NCI-H774 (cell line): ENCODE measurements at regions not wholly inside any gene's neighbourhood (a gene's known extent, or its start where the extent isn't known, plus 50 kb on each side); places are given as distances from the start of the nearest gene placed in this dataset.

Source experiments
- DNase-seq: peaks from one replicate; lab custom pipeline; 2025; lab: John Stamatoyannopoulos, UW

DNA sequence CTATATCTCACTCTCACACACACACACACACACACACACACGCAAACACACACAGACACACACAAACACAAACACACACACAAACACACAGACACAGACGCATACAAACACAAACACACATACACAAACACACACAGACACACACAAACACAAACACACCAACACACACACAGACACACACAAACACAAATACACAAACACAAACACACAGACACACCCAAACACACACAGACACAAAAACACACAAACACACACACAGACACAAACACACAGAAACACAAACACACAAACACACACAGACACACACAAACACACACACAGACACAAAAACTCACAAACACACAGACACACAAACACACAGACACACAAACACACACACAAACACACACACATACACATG, 329.0 kb downstream of the ZNF536 start:
- DNase-seq: no peak

DNA sequence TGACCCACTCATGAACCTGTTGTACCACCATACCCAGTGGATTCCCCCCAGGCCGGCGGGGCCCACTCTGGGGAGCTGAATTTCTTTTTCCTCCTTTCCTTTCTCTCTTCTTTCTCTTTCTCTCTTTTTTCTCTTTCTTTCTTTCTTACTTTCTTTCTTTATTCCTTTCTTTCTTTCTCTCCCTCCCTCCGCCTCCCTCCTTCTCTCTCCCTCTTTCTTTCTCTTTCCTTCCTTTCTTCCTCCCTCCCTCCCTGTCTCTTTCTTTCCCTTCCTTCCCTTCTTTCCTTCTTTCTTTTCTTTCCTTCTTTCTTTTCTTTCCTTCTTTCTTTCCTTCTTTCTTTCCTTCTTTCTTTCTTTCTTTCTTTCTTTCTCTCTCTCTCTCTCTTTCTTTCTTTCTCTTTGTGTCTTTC, 327.7 kb downstream of the ZNF536 start:
- DNase-seq: no peak

DNA sequence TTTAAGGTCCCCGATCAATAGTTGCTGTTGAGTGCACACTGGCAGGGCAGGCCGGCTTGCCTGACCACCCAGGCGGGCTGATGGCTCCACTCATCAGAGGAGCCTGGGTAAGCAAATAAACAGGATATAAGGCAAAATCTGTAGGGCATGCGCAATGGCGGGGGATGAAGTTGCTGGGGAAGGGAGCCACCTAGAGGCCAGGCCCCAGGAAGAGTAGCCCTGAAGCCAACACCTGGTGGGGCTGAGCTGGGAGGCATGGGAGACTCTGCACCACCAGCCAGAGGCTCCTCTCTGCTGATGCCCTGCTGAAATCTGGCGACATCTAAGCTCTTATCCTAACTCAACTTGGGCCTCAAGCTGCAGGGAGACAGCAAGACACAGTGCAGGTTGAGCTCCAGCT, 324.3 kb downstream of the ZNF536 start:
- DNase-seq: no peak

DNA sequence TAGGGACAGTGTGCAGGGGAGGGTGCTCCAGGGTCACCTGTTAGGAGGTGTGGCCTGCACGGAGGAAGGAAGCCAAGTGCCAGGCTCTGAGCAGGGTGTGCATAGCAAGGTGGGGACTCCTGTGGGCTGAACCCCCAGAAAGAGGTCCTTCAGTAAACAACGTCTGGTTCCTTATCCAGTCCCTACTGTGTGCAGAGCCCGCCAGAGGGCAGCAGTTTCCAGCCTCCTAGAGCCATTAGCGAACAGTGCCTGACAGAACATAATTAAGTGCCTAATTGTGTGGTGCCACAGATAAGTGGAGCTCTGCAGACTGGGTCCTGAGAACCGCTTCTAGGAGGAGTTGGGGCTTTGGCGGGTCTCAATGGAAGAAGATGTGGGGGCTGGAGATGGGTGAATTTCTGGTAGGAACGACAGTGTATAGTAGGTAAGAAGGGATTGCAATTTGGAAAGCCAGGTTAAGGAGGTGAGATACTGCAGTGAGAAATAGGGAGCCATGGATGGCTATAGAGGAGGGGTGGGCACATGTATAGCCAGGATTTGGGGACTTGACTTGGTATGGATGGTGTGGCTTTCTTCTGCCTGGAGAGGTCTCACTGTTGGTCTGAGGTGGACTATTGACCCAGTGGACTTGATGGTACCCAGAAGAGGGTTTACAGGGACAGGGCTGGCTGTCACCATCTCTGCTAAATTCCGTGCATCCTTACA, 323.1 kb downstream of the ZNF536 start:
- DNase-seq: no peak

DNA sequence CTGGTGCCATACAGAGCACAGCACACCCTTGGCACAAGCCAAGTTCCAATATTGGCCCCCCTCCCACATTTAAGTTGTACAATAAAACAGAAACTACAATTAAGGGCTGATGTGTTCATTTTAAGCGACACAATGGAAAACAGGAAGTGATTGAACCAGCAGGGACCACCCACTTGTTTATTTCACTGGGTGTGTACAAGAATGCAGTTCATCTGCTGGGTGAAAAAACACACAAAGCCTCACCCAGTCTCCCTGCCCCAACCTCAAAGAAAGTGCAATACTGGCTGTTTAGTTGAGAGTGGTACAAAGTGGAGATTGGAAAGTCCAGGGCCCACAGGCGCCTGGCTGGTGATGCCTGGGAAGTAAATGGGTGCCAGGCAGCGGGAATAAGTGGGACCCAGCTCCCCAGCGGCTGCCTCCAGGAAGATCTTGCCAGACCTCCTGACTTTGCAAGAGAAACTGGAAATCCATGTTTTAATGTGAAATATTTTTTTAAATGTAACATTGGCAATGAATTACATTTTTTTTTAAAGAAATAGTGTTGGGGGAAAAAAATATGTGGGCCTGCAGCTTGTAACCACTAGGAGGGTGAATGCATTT, 322.1 kb downstream of the ZNF536 start:
- no peak for DNase-seq

DNA sequence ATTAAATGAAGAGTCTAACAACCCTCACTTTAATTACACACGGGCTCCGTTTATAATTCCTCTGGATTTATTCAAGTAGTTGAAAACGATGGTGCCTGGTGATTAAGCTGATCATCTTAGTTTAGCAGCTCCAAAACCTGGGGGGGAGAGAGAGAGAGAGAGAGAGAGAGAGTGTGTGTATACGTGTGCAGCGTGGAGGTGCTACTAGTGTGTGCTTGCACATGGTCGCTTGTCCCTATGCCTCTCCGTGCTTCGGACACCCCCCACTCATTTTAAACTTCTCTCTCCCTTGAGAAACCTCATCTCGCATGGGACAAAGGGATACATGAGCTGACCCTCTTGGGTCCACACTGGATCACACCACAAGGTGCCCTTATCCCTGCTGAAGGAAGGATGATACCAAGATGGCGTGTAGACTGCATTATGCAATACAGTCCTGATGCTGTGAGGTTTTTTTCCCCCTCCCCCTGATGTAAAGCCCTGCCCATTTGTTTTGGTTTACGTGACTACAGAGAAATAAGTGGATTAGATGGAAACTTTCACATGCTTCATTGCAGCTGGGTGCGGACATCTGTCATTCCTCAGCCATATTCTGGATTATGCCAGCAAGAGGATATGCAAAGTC, 320.8 kb downstream of the ZNF536 start:
- DNase-seq: no peak

DNA sequence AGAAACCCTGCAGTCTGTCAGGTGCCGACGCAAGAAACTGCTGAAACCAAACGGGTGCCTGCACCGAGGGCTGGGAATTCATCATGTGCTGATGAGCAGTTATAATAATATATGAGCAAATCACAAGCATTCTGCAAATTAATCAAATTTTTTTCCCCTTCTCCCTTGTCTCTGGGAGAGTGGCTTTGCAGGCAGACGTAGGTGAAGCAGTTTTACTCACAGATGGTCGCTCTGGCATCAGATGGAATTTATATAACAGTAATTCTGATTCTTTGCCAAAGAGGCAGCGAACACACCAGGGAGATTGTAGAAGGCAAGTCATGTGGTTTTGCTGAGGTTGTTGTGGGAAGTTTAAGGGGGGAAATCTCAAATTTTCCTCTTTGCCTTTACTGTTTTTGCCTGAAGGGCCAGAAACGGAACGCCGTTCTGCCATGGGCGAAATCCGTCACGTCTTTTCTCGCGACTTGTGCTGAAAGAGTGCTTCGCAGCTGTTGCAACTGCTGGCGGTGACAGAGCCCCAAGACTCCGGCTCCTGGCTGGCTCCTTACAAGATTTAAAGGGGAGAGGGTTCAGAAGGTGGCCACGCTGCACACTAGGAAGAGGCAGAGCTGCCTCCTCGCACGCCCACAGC, 320.1 kb downstream of the ZNF536 start:
- DNase-seq: no peak

DNA sequence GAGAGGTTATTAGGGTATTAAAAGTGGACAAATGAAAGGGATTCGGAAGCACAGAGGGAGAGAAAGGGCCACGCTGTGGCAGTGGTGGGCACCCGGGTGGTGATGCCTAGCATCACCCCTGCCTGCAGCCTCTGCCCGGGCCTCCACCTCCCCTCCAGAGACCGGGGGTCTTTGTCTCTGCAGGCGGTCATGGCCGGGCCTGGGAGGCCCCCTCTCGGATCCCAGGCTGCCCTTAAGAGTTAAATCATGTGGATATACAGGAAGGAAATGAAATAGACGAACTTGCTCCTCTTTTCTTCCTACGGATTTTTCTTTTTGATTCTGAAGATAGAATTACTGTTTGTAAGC, 319.6 kb downstream of the ZNF536 start:
- DNase-seq: no peak

DNA sequence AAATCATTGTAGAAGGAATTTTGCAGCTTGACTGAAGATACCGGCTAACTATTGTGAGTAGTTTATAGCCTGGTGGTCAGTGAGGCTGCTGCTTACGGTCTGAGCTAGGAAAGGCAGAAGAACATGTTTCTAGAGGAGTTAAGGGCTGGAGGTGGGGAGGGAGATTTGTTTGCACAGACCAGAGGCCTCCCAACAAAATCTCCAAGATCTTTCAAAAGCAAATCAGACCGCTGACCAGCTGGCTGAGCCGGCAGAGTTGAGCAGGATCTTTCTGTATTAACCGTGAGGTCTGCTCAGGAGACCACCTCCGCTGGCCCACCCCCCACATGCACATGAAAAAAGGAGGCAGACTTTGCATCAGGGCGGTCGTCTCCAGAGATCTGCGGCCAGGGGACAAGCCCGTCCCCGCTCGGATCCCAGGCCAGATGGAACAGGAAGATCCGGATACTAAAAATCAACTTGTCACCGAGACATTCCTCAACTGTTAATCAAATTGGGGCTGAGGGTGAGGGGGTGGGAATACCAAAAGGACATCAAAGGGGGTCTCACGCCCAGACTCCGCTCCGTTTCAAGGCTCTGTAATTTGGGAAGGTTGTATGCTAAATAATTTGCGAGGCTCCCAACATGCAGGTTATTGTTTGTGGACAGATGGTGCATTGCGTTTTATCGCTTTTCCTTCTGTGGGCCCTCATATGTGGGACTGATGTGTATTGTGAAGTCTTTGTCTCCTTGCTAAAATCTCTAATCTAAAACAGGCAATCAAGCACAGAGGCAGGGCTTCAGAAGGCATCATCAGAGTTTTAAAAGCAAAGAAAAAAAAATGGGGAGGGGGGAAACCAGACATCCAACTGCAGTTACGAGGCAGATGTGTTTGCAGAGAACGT, 319.0 kb downstream of the ZNF536 start:
- DNase-seq: no peak

DNA sequence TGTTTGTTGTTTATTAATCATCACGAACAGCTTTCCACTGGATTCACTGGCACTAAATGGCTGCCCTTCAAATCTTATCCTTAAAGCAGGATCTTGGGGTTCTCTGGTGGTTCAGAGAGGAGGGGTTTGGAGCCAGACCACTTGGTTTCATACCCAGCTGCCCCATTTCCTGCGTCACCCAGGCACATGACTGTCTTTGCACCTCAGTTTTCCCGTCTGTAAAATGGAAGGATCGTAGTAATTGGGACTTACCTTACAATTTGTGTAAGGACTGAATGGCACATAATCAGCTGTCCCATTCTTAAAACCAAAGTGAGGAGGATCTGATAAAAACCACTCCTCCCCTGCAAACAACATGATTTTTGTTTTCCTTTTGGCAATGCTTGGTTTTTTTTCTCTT, 318.3 kb downstream of the ZNF536 start:
- no peak for DNase-seq

DNA sequence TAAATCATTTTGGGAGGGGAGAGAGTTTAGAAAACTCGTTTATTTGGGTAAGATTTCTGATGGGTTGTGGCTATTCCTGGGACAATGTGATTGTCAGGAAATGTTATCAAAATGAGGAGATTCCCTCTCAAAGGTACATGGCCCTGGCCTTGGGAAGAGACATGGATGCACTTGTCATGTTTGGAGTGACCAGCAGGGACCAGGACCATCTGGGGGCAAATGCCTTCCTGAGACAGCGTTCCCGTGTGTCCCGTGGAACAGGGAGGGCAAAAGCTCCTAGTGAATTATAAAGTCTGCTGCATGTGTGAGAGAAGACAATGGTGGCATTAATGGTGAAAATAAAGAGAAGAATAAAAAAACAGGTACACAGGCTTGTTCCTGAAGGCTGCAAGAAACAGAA, 317.3 kb downstream of the ZNF536 start:
- no peak for DNase-seq

DNA sequence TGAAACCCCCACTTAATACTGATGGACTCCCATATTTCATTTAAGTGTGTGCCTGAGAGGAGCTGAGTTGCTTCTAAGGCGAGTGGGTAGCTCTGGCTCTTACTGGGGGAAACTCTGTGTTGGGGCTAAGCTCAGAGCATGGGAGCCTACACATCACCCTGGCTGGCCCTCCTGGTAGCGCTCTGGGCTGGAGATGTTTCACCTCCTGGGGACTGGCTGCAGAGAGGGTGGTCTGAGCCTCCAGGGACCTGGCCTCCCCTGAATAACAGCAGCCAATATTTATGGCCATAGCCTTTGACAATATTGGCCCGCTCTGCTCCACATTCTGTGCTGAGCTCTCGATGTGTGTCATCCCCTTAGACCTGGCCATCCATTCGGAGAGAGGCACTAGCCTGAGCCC, 316.5 kb downstream of the ZNF536 start:
- DNase-seq: no peak

DNA sequence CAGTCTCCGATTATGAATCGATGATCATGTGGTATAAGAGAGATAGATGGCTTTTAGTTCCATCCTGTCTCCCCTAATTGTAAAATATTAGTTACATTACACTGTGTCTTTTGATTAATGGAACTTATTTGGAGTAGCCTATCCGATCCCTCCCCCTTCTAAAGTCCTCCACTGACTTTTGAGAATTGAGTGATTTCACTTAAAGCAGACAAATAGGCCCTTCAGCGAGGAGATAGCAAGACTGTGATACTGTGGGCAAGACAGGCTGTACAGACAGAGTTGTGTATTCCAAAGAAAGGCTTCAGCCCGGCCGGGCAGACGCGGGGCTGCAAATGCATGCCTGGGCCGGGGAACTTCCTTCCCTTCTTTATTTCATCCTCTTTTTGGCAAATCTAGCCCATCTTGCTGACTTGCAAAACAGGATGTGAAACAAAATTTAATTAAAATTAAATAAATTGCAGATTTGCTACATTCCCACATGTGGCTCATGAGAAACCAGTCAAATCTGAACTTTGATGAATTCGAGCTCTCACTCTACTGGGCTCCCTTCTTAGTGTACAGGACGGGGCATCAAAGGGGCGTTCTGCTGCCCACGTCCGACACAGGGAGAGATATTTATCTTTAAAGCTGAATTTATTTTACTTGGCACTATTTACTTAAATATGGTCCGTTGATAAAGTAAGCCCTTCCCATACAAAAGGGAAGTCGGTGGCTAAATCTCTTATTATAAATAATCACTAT, 314.8 kb downstream of the ZNF536 start:
- DNase-seq: no peak

DNA sequence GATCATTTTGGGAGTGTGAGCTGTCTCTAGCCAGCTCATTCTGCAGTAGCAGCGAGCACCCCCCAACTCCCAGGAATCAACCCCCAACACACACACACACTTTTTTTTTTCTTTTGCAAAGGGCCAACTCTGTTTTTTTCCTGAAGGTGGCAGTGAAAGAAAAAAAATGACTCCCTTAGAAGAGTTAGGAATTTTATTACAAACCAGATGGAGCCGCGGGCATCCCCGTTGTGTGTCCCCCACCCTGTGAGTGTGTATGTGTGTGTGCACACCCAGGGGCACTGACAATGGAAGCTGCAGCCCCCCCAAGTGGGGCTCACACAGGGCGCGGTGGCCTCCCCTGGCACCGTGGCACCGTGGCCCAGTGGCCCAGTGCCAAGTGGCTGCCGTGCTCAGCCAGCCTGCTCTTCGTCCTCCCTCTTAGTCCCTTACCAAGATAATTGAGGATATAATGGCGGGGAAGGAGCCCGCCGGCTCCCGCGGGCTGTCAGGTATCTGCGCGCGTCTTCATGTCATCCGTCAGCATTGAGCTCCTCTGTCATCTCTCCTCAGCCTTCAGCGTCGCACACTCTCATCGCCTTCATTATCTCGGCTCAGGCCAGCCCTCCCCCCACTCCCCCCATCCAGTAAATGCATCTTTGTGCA, 314.1 kb downstream of the ZNF536 start:
- DNase-seq: no peak

DNA sequence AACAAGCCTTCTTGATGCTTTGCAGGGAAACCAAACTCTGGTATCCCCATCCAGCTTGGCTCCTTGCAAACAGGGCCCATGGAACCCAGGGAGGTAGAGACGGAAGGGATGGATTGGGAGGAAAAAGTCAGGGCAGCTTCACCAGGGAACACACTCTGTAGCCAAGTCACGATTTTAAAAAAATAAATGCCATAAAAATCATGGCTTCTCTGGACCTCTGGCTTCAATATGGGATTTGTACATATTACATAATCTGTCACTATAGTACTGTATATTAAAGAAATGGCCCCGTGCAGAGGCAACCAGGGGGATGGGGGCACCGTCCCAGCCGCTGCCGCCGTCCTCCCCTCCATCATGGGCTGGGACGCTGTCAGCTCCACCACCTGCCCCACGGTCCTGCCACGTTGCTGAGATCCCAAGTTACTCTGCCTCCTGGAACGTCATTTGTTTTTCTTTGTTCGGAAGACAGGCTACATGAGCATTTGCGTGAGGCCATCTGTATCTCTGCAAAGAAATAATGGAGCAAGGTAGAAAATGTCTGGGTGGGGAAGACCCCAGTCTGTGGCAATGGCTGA, 313.3 kb downstream of the ZNF536 start:
- DNase-seq: no peak

DNA sequence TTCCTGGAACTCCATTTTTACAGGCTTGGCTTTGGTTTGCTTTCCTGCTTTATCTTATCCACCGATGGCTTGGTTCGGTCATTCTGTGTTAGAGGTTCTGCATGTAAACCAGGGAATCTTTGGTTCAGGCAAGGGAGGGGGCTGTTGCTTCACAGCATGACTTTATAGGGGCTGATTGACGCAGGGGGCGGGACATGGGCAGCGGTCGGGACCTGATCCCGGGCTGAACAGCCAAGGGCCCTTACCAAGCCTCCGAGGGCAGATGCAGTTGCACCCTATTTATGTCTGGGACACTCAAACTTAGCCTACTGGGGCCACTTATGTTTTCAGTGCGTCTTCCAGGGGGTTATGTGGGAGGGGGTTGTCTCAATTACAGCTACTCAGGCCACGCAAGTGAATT, 312.4 kb downstream of the ZNF536 start:
- no peak for DNase-seq

DNA sequence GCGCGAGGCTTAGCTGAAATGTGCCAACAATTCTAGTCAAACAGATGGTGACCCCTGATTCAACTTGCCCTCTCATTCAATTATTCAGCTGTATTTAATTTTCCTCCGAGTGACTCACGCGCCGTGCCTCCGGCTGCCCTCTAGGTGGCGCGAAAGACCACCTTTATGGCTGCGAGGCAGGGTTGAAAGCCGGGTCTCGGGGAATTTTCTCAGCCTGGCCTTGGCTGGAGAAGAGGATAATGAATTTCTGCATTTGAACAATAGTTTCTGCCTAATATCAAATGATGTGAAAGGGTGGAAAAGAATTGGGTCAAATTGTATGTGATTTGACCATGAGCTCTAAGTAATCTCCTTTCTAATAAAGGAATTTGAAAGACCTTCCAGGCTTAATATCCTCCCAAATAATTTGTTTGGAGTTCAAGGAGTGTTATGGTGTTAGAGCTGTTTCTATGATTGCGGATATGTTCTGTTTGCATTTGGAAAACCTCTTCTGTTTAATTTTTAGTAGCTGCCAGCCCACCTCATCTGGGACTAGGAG, 310.9 kb downstream of the ZNF536 start:
- DNase-seq: peak; percentile 25

DNA sequence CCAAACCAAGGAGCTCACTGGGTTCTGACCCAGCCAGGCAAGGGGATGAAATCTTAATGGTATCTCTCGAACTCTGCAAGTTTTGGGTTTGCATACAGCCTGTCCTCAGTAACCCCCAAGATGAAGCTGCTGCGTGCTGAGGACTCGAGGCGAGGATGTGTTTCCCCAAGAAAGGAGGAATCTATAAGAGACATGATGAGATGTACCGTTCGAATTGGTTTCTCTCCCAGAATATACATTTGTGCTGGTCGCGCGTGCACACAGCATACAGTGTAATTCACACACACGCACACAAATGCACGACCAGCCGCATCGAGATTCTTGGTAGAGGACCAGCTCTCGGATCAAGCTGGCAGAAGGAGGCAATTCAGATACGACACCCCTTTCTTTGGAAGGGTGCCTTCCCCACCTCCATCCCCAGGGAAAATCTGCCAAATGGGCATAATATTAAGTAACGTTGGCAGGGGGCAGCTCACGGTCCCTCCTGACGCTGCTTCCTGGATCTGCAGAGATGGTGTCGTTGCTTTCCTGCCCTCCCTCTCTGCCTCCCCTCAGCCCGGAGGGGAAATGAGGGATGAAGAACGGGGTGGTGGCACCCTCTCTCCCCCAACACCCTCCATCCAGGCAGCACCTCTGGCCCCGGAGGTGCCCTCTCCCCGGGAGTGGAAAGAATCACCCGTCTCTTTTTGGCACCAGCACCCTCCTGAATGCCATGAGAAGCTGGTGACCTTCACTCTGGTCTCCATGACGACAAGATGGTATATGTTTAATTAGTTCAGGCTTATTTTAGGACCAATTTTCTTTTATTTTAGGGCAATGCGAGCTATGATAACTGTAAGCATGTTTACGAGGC, 310.2 kb downstream of the ZNF536 start:
- DNase-seq: no peak
